HUDEP-2 (cell line): ENCODE measurements at regions not wholly inside any gene's neighbourhood (a gene's known extent, or its start where the extent isn't known, plus 50 kb on each side); places are given as distances from the start of the nearest gene placed in this dataset.
"Not testable (repeated sequence)": the region's sequence is repeated elsewhere in the genome, so short reads cannot be mapped to it uniquely, and the experiment has no call there.

Experiments used
- DNase-seq, 76 experiments: peaks; one replicate each; lab custom pipeline; 2025; ENCODE audit not compliant: unreplicated experiment in 76 of 76; lab: John Stamatoyannopoulos, UW

- no peak for DNase-seq
These were observed 140.7 kb downstream of the DUSP10 start for GRCh38 chr1:221601166-221601565.

- DNase-seq: no peak
These were observed 139.1 kb downstream of the DUSP10 start for GRCh38 chr1:221602830-221603229.

GRCh38 chr1:221604390-221604789 lies 137.5 kb downstream of the DUSP10 start:
- not testable (repeated sequence) for DNase-seq

GRCh38 chr1:221604948-221605347 lies 136.9 kb downstream of the DUSP10 start:
- no peak for DNase-seq

GRCh38 chr1:221605569-221605968 lies 136.3 kb downstream of the DUSP10 start:
- DNase-seq: no peak

GRCh38 chr1:221606256-221606655 lies 135.6 kb downstream of the DUSP10 start:
- no peak for DNase-seq

GRCh38 chr1:221608835-221609320 lies 133.0 kb downstream of the DUSP10 start:
- DNase-seq: no peak

GRCh38 chr1:221611656-221612046 lies 130.2 kb downstream of the DUSP10 start:
- DNase-seq: no peak

- no peak for DNase-seq
These were observed 129.7 kb downstream of the DUSP10 start for GRCh38 chr1:221612047-221612777.

GRCh38 chr1:221620437-221621384 lies 121.2 kb downstream of the DUSP10 start:
- DNase-seq: no peak

GRCh38 chr1:221621683-221622082 lies 120.2 kb downstream of the DUSP10 start:
- DNase-seq: no peak

- DNase-seq: no peak
These were observed 119.5 kb downstream of the DUSP10 start for GRCh38 chr1:221622389-221622788.

GRCh38 chr1:221625026-221625425 lies 116.9 kb downstream of the DUSP10 start:
- no peak for DNase-seq

GRCh38 chr1:221626041-221626440 lies 115.8 kb downstream of the DUSP10 start:
- no peak for DNase-seq

GRCh38 chr1:221630236-221630635 lies 111.7 kb downstream of the DUSP10 start:
- DNase-seq: peak in 1 of 76 experiments; percentile 7

GRCh38 chr1:221631556-221631955 lies 110.3 kb downstream of the DUSP10 start:
- no peak for DNase-seq

- peak in 1 of 76 experiments; percentile 1 for DNase-seq
These were observed 109.8 kb downstream of the DUSP10 start for GRCh38 chr1:221632072-221632471.

GRCh38 chr1:221633841-221634409 lies 108.0 kb downstream of the DUSP10 start:
- DNase-seq: peak in 4 of 76 experiments; percentile 7 to 18 (median 12)

- no peak for DNase-seq
These were observed 107.3 kb downstream of the DUSP10 start for GRCh38 chr1:221634606-221635005.

GRCh38 chr1:221635305-221635704 lies 106.6 kb downstream of the DUSP10 start:
- DNase-seq: no peak

- DNase-seq: no peak
These were observed 105.8 kb downstream of the DUSP10 start for GRCh38 chr1:221636096-221636495.
